ENCODE measurements at regions not wholly inside any gene's neighbourhood (a gene's known extent, or its start where the extent isn't known, plus 50 kb on each side); places are given as distances from the start of the nearest gene placed in this dataset.
A peak's percentile ranks its signal among the peaks of the same experiment; 100 is the strongest.
"Not testable (repeated sequence)": the region's sequence is repeated elsewhere in the genome, so short reads cannot be mapped to it uniquely, and the experiment has no call there.

- peak overlapping the region; percentile 8 for H3K4me3 ChIP-seq (ENCODE audit: low read length)
- TF ChIP-seq CTCF (conservative IDR thresholded peaks at IDR 0.05; ENCODE audit: low read depth, low read length), result no peak
- DNase-seq (ENCODE audit: low read depth), result no peak
Observed at GRCh38 chr17:21842332-21843317, 150.3 kb downstream of the KCNJ18 start.

GRCh38 chr17:21843318-21843865 is 151.1 kb downstream of the KCNJ18 start:
- no peak for TF ChIP-seq CTCF (conservative IDR thresholded peaks at IDR 0.05; ENCODE audit: low read depth, low read length)
- no peak overlapping the region for H3K4me3 ChIP-seq (ENCODE audit: low read length)
- DNase-seq (ENCODE audit: low read depth), result no peak

- no peak for TF ChIP-seq CTCF (conservative IDR thresholded peaks at IDR 0.05; ENCODE audit: low read depth, low read length)
- no peak overlapping the region for H3K4me3 ChIP-seq (ENCODE audit: low read length)
- no peak for DNase-seq (ENCODE audit: low read depth)
Observed at GRCh38 chr17:21843951-21844590, 151.7 kb downstream of the KCNJ18 start.

- not testable (repeated sequence) for DNase-seq (ENCODE audit: low read depth); H3K4me3 ChIP-seq (ENCODE audit: low read length)
Observed at GRCh38 chr17:21848510-21848909, 156.2 kb downstream of the KCNJ18 start.

DNA sequence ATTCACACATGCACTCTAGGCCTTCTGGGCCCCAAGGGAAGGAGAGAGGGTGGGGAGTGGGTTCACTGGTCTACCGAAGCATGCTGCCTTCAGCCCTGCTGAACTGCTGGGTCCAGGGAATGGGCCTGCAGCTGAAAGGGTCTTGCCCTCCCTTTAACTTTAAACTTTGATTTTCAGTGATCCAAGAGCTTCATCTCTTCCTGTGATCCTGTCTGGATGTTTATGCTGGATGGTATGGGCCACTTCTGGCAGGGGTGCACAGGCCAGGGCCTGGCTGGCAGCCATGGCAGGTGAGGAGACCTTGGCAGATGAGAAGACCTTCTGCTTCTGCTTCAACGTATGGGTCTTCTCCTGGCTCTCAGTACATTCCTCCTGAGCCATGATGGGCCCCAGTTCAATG is 156.7 kb downstream of the KCNJ18 start:
- not testable (repeated sequence) for DNase-seq (ENCODE audit: low read depth); H3K4me3 ChIP-seq (ENCODE audit: low read length)

DNA sequence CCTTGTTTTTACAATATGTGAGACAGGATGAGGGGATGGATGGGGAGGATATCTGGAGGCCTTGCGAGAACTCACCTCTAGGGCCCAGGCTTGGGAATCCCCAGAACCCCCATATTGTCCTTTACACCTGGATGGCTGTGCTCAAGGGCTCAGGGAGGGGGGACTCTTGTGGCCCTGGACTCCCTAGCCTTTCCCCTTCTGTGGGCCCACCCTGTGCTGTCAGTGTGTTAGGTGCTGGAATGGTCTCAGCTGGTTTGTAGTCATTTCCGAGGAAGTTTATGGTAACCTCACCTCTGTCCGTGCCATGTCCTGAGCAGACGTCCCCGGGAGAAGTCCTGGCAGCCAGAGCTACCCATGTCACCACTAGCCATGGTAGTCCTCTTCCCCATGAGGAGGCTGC is 158.3 kb downstream of the KCNJ18 start:
- not testable (repeated sequence) for DNase-seq (ENCODE audit: low read depth)

More for the DNA sequence above, 158.3 kb downstream of the KCNJ18 start:
- H3K4me3 ChIP-seq (ENCODE audit: low read length), result not testable (repeated sequence)

Measured in retinal pigment epithelial cell (primary cell).